ENCODE measurements at regions not wholly inside any gene's neighbourhood (a gene's known extent, or its start where the extent isn't known, plus 50 kb on each side); places are given as distances from the start of the nearest gene placed in this dataset.

- TF ChIP-seq CTCF (IDR thresholded peaks at IDR 0.05) (no peak), POLR2A (IDR thresholded peaks at IDR 0.05) (no peak)
- H3K27ac ChIP-seq: no peak overlapping the region
- H3K36me3 ChIP-seq (replicated peaks in 1 of 2; ENCODE audit: insufficient read depth in 1 of 2, low read depth in 2 of 2): no peaks in the 10 kb centered on the region
- no peak overlapping the region for H3K4me3 ChIP-seq
- peaks cover 0 to 10% (median 0%) of the 10 kb centered on the region in 3 donors for H3K9me3 ChIP-seq
- DNase-seq (no peak), ATAC-seq (no peak)
- H3K4me1 ChIP-seq: no peaks in the 10 kb centered on the region
- no peaks in the 10 kb centered on the region for H3K27me3 ChIP-seq
- 67 to 69% methylated on average over 6 of the region's 6 CpGs for WGBS, 2 donors
- intact Hi-C loops (cut with DNase I): no loop called here
Measured at GRCh38 chr5:179431221-179431824, 86.1 kb upstream of the ADAMTS2 start.

- DNase-seq: no peak
- TF ChIP-seq CTCF (IDR thresholded peaks at IDR 0.05) (no peak), POLR2A (IDR thresholded peaks at IDR 0.05) (no peak)
- intact Hi-C loops (cut with DNase I): no loop called here
Measured at GRCh38 chr5:179430193-179431175, 85.2 kb upstream of the ADAMTS2 start.

GRCh38 chr5:179427676-179428056 lies 82.4 kb upstream of the ADAMTS2 start:
- no peak overlapping the region for H3K4me3 ChIP-seq
- no peaks in the 10 kb centered on the region for H3K36me3 ChIP-seq (replicated peaks in 1 of 2; ENCODE audit: insufficient read depth in 1 of 2, low read depth in 2 of 2)
- WGBS, 2 donors: 88 to 95% methylated on average over 7 to 21 of the region's 21 CpGs
- no peaks in the 10 kb centered on the region for H3K4me1 ChIP-seq
- H3K9me3 ChIP-seq: peaks cover 0 to 4% (median 0%) of the 10 kb centered on the region in 3 donors
- no peak overlapping the region for H3K27ac ChIP-seq
- no peak for DNase-seq
- no peaks in the 10 kb centered on the region for H3K27me3 ChIP-seq
- no peak for ATAC-seq
- no peak for TF ChIP-seq POLR2A (IDR thresholded peaks at IDR 0.05)
- no peak for TF ChIP-seq CTCF (IDR thresholded peaks at IDR 0.05)
- intact Hi-C loops (cut with DNase I): no loop called here

More at GRCh38 chr5:179430193-179431175, 85.2 kb upstream of the ADAMTS2 start:
- H3K4me1 ChIP-seq: no peaks in the 10 kb centered on the region
- no peaks in the 10 kb centered on the region for H3K36me3 ChIP-seq (replicated peaks in 1 of 2; ENCODE audit: insufficient read depth in 1 of 2, low read depth in 2 of 2)
- H3K27me3 ChIP-seq: no peaks in the 10 kb centered on the region
- peaks cover 0 to 10% (median 0%) of the 10 kb centered on the region in 3 donors for H3K9me3 ChIP-seq
- WGBS, 2 donors: 79% methylated on average over 19 to 21 of the region's 22 CpGs
- no peak overlapping the region for H3K27ac ChIP-seq
- H3K4me3 ChIP-seq: no peak overlapping the region
- no peak for ATAC-seq

- Histone ChIP-seq H3K4me1 (no peaks in the 10 kb centered on the region), H3K4me3 (no peak overlapping the region), H3K36me3 (replicated peaks in 1 of 2; ENCODE audit: insufficient read depth in 1 of 2, low read depth in 2 of 2) (no peaks in the 10 kb centered on the region), H3K27ac (no peak overlapping the region), H3K9me3 (no peaks in the 10 kb centered on the region), H3K27me3 (no peaks in the 10 kb centered on the region)
- no peak for ATAC-seq
- intact Hi-C loops (cut with DNase I): no loop called here
- WGBS, 2 donors: 69 to 75% methylated on average over 10 to 28 of the region's 28 CpGs
- no peak for TF ChIP-seq POLR2A (IDR thresholded peaks at IDR 0.05)
- TF ChIP-seq CTCF (IDR thresholded peaks at IDR 0.05): no peak
- DNase-seq: no peak
Measured at GRCh38 chr5:179427032-179427675, 81.9 kb upstream of the ADAMTS2 start.
